ENCODE measurements at regions not wholly inside any gene's neighbourhood (a gene's known extent, or its start where the extent isn't known, plus 50 kb on each side); places are given as distances from the start of the nearest gene placed in this dataset.

- DNase-seq (ENCODE audit: low spot score) = no peak
These were observed 920.9 kb downstream of the SLITRK5 start for GRCh38 chr13:88592105-88592504.

- DNase-seq (ENCODE audit: low spot score) = no peak
These were observed 930.8 kb downstream of the SLITRK5 start for GRCh38 chr13:88601949-88602348.

- no peak for DNase-seq (ENCODE audit: low spot score)
These were observed 931.9 kb downstream of the SLITRK5 start for GRCh38 chr13:88602786-88603777.

- no peak for DNase-seq (ENCODE audit: low spot score)
These were observed 946.0 kb downstream of the SLITRK5 start for GRCh38 chr13:88617176-88617575.

- no peak for DNase-seq (ENCODE audit: low spot score)
These were observed 951.3 kb downstream of the SLITRK5 start for GRCh38 chr13:88622362-88622973.

GRCh38 chr13:88623150-88623549 lies 952.0 kb downstream of the SLITRK5 start:
- no peak for DNase-seq (ENCODE audit: low spot score)

- no peak for DNase-seq (ENCODE audit: low spot score)
These were observed 955.9 kb downstream of the SLITRK5 start for GRCh38 chr13:88627071-88627470.

GRCh38 chr13:88628882-88629281 lies 957.7 kb downstream of the SLITRK5 start:
- no peak for DNase-seq (ENCODE audit: low spot score)

GRCh38 chr13:88637935-88638334 lies 966.8 kb downstream of the SLITRK5 start:
- no peak for DNase-seq (ENCODE audit: low spot score)

- no peak for DNase-seq (ENCODE audit: low spot score)
These were observed 972.1 kb downstream of the SLITRK5 start for GRCh38 chr13:88643233-88643632.

GRCh38 chr13:88648598-88649373 lies 977.6 kb downstream of the SLITRK5 start:
- DNase-seq (ENCODE audit: low spot score) = no peak

GRCh38 chr13:88649855-88650254 lies 978.7 kb downstream of the SLITRK5 start:
- no peak for DNase-seq (ENCODE audit: low spot score)

GRCh38 chr13:88651531-88651930 lies 980.4 kb downstream of the SLITRK5 start:
- DNase-seq (ENCODE audit: low spot score) = no peak

GRCh38 chr13:88656751-88657150 lies 985.6 kb downstream of the SLITRK5 start:
- DNase-seq (ENCODE audit: low spot score) = no peak

- no peak for DNase-seq (ENCODE audit: low spot score)
These were observed 999.3 kb downstream of the SLITRK5 start for GRCh38 chr13:88670509-88670908.

- DNase-seq (ENCODE audit: low spot score) = no peak
These were observed 1003.7 kb downstream of the SLITRK5 start for GRCh38 chr13:88674841-88675240.

GRCh38 chr13:88675347-88675996 lies 1004.3 kb downstream of the SLITRK5 start:
- no peak for DNase-seq (ENCODE audit: low spot score)

GRCh38 chr13:88676016-88676415 lies 1004.8 kb downstream of the SLITRK5 start:
- DNase-seq (ENCODE audit: low spot score) = no peak

GRCh38 chr13:88685459-88685858 lies 1014.3 kb downstream of the SLITRK5 start:
- DNase-seq (ENCODE audit: low spot score) = no peak

- no peak for DNase-seq (ENCODE audit: low spot score)
These were observed 1030.4 kb downstream of the SLITRK5 start for GRCh38 chr13:88701551-88701950.

- DNase-seq (ENCODE audit: low spot score) = no peak
These were observed 1033.6 kb downstream of the SLITRK5 start for GRCh38 chr13:88704600-88705275.

All from SW480 (cell line).